ENCODE measurements at regions not wholly inside any gene's neighbourhood (a gene's known extent, or its start where the extent isn't known, plus 50 kb on each side); places are given as distances from the start of the nearest gene placed in this dataset.

DNA sequence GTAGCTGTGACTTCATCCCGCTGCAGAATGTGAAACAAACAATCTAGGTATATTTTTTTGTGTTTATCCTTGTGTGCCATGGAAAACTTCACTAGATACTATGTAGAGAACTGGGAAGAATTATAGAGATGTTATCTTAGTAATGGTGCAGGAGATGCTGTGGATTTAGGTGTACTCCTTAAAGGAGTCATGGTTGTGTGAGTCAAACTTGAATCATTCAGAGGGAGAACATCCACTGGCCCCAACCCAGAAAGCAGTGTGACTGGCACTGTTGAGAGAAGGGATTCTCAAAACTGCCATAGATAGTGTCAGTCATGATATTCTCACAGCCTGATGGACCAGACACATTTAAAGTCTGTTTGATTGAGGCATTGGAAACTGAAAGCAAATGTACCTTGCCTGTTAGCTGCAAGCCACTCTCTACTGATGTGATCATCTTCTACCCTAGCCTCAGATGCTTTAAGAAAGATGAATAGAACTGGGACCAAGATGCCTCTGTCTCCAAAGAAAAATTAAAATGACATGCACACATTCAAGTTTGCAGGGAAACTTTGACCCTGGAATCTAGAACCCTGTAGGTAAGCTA, 754.6 kb downstream of the MRPL39 start:
- TF ChIP-seq CTCF (IDR thresholded peaks at IDR 0.05; ENCODE audit: extremely low read depth, low read depth, low read length): no peak
- Histone ChIP-seq H3K4me3 (ENCODE audit: insufficient read depth, low read length) (no peak overlapping the region), H3K36me3 (ENCODE audit: insufficient read depth, low read length) (no peaks in the 10 kb centered on the region), H3K79me2 (ENCODE audit: insufficient read depth, low read length) (no peaks in the 10 kb centered on the region), H4K20me1 (ENCODE audit: insufficient read depth, low read length) (no peaks in the 10 kb centered on the region), H3K4me2 (ENCODE audit: insufficient read depth, low read length) (no peak overlapping the region), H3K27me3 (ENCODE audit: insufficient read depth, low read length) (no peaks in the 10 kb centered on the region), H3K9me3 (ENCODE audit: low read depth, low read length) (no peaks in the 10 kb centered on the region), H3K4me1 (ENCODE audit: insufficient read depth, low read length) (no peaks in the 10 kb centered on the region), H3K27ac (ENCODE audit: low read depth, low read length) (no peak overlapping the region), H2AFZ (ENCODE audit: low read length) (no peak overlapping the region)
- DNase-seq (ENCODE audit: insufficient read length, low spot score, missing footprints): peak; percentile 34

DNA sequence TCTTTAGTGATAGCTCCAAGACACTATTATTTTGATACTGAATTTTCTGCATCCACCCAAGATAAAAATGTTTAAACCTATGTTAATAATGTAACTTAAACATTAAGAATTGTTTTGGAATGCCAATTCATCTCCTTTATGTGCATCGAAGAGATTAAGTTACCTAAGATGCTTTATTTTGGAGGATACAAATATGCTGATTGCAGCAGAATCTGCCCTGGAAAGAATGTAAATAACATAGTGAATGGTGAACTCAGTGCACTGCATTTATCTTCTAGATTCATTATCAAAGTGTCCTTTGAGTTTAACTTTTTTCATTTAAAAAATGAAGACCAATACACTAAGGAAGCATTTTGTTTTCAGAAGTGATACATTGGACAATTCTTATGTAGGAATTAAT, 757.2 kb downstream of the MRPL39 start:
- H2AFZ ChIP-seq (ENCODE audit: low read length): no peak overlapping the region
- no peak for TF ChIP-seq CTCF (IDR thresholded peaks at IDR 0.05; ENCODE audit: extremely low read depth, low read depth, low read length)
- H3K4me3 ChIP-seq (ENCODE audit: insufficient read depth, low read length): no peak overlapping the region
- H3K4me2 ChIP-seq (ENCODE audit: insufficient read depth, low read length): no peak overlapping the region
- no peak for DNase-seq (ENCODE audit: insufficient read length, low spot score, missing footprints)
- H4K20me1 ChIP-seq (ENCODE audit: insufficient read depth, low read length): no peaks in the 10 kb centered on the region
- no peaks in the 10 kb centered on the region for H3K36me3 ChIP-seq (ENCODE audit: insufficient read depth, low read length)
- H3K27ac ChIP-seq (ENCODE audit: low read depth, low read length): no peak overlapping the region
- no peaks in the 10 kb centered on the region for H3K79me2 ChIP-seq (ENCODE audit: insufficient read depth, low read length)
- H3K9me3 ChIP-seq (ENCODE audit: low read depth, low read length): no peaks in the 10 kb centered on the region
- no peaks in the 10 kb centered on the region for H3K4me1 ChIP-seq (ENCODE audit: insufficient read depth, low read length)
- no peaks in the 10 kb centered on the region for H3K27me3 ChIP-seq (ENCODE audit: insufficient read depth, low read length)

DNA sequence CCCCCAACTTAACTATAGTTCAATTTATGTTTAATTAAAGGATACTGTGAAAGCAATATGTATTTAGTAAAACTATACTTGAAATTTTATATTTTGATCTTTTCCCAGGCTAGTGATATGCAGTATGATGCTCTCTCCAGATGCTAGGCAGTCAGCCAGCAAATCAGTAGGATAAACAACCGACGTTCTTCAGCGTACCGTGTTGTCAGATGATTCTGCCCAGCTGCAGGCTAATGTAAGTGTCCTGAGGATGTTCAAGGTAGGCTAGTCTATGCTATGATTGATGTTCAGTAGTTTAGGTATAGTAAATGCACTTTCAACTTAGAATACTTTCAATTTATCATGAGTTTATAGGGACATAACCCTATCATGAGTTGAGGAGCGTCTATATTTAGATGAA, 762.6 kb downstream of the MRPL39 start:
- no peak overlapping the region for H2AFZ ChIP-seq (ENCODE audit: low read length)
- no peak for DNase-seq (ENCODE audit: insufficient read length, low spot score, missing footprints)

GRCh38 chr21:24840287-24840686, 767.0 kb downstream of the MRPL39 start:
- H2AFZ ChIP-seq (ENCODE audit: low read length): no peak overlapping the region
- no peaks in the 10 kb centered on the region for H3K36me3 ChIP-seq (ENCODE audit: insufficient read depth, low read length)
- no peak overlapping the region for H3K27ac ChIP-seq (ENCODE audit: low read depth, low read length)
- H4K20me1 ChIP-seq (ENCODE audit: insufficient read depth, low read length): no peaks in the 10 kb centered on the region
- H3K4me2 ChIP-seq (ENCODE audit: insufficient read depth, low read length): no peak overlapping the region
- TF ChIP-seq CTCF (IDR thresholded peaks at IDR 0.05; ENCODE audit: extremely low read depth, low read depth, low read length): no peak
- no peak for DNase-seq (ENCODE audit: insufficient read length, low spot score, missing footprints)
- no peak overlapping the region for H3K4me3 ChIP-seq (ENCODE audit: insufficient read depth, low read length)
- H3K79me2 ChIP-seq (ENCODE audit: insufficient read depth, low read length): no peaks in the 10 kb centered on the region
- H3K4me1 ChIP-seq (ENCODE audit: insufficient read depth, low read length): no peaks in the 10 kb centered on the region
- no peaks in the 10 kb centered on the region for H3K27me3 ChIP-seq (ENCODE audit: insufficient read depth, low read length)
- H3K9me3 ChIP-seq (ENCODE audit: low read depth, low read length): no peaks in the 10 kb centered on the region

More for the DNA sequence above, 762.6 kb downstream of the MRPL39 start:
- Histone ChIP-seq H3K27me3 (ENCODE audit: insufficient read depth, low read length) (no peaks in the 10 kb centered on the region), H3K36me3 (ENCODE audit: insufficient read depth, low read length) (no peaks in the 10 kb centered on the region), H3K79me2 (ENCODE audit: insufficient read depth, low read length) (no peaks in the 10 kb centered on the region), H3K27ac (ENCODE audit: low read depth, low read length) (no peak overlapping the region), H3K4me2 (ENCODE audit: insufficient read depth, low read length) (no peak overlapping the region), H3K4me3 (ENCODE audit: insufficient read depth, low read length) (no peak overlapping the region), H3K4me1 (ENCODE audit: insufficient read depth, low read length) (no peaks in the 10 kb centered on the region), H3K9me3 (ENCODE audit: low read depth, low read length) (no peaks in the 10 kb centered on the region), H4K20me1 (ENCODE audit: insufficient read depth, low read length) (no peaks in the 10 kb centered on the region)
- no peak for TF ChIP-seq CTCF (IDR thresholded peaks at IDR 0.05; ENCODE audit: extremely low read depth, low read depth, low read length)
